K562 (cell line): ENCODE measurements at regions not wholly inside any gene's neighbourhood (a gene's known extent, or its start where the extent isn't known, plus 50 kb on each side); places are given as distances from the start of the nearest gene placed in this dataset.

Source experiments
- ATAC-seq: fragments of 200-7000 bp; cut with Tn5 transposase; 3 replicates; pipeline ENCODE4 v1.9.1; 2020; ENCODE audit warnings: moderate library complexity
- BruUV-seq: library from RNA; stranded (reverse); fragments of 400-500 nt; replicated peaks from 2 replicates; lab custom pipeline; 2021; lab: Mats Ljungman, UMichigan
- CTCF ChIA-PET: fragments of 300-600 bp; formaldehyde crosslinking; extraction: SDS; loops from one replicate; lab custom pipeline; 2021; ENCODE audit warnings: low intra/inter-chr PET ratio; lab: Yijun Ruan, JAX
- POLR2A ChIA-PET: fragments of 300-600, 350-650 bp; sonication (Branson Sonifier 250); formaldehyde crosslinking; extraction: SDS; loops from one replicate; lab custom pipeline; 2021; ENCODE audit warnings: antibody characterized with exemption, inconsistent platforms; lab: Yijun Ruan, JAX
- DNase-seq, 4 experiments: peaks; one replicate each; pipeline versions ENCODE4 v3.0.0 to v3.0.0-alpha.2; 2011 to 2018; ENCODE audit warnings: low spot score in 3 of 4, mixed read lengths in 3 of 4; ENCODE audit errors: extremely low read depth in 1 of 4
- FAIRE-seq: peaks from 2 replicates; lab custom pipeline; 2011; peaks lifted over from hg19 to GRCh38; lab: Jason Lieb, UNC
- H2AFZ ChIP-seq: 2 replicates; pipeline ENCODE4 v1.6.0; 2011; ENCODE audit warnings: low read depth, low read length, control low read depth, inconsistent platforms
- H3K27ac ChIP-seq: fragments of 200-600 bp; 3 replicates; pipeline ENCODE4 v1.8.0; 2011; ENCODE audit warnings: low read depth, mild to moderate bottlenecking, control low read depth, inconsistent platforms, low read length, moderate library complexity, mixed read lengths; ENCODE audit errors: extremely low read depth
- H3K27me3 ChIP-seq, 2 experiments: fragments of 300-600 bp in 1 of 2; 2 replicates in 1 of 2; 3 replicates in 1 of 2; pipeline versions ENCODE4 v1.6.0 to v1.8.0; 2011; ENCODE audit warnings: inconsistent platforms in 2 of 2, low read length in 2 of 2, mild to moderate bottlenecking in 1 of 2, mixed read lengths in 1 of 2, moderate library complexity in 1 of 2; ENCODE audit not compliant: control insufficient read depth in 2 of 2, insufficient read depth in 2 of 2
- H3K36me3 ChIP-seq: fragments of 300-600 bp; 3 replicates; pipeline ENCODE4 v1.8.0; 2011; ENCODE audit warnings: mild to moderate bottlenecking, low read length, inconsistent platforms; ENCODE audit not compliant: control insufficient read depth, insufficient read depth
- H3K4me1 ChIP-seq, 2 experiments: fragments of 200-600 bp in 1 of 2; replicated peaks in 1 of 2; 2 replicates in 1 of 2; 3 replicates in 1 of 2; pipeline versions ENCODE4 v1.5.1 to v1.8.0; 2011; ENCODE audit warnings: inconsistent platforms in 2 of 2, low read length in 2 of 2, mild to moderate bottlenecking in 1 of 2, mixed read lengths in 1 of 2, moderate library complexity in 1 of 2; ENCODE audit not compliant: control insufficient read depth in 2 of 2, insufficient read depth in 2 of 2
- H3K4me2 ChIP-seq: 2 replicates; pipeline ENCODE4 v1.6.1; 2011; ENCODE audit warnings: low read length, control low read depth, inconsistent platforms, mixed read lengths; ENCODE audit not compliant: insufficient read depth
- H3K4me3 ChIP-seq: fragments of 200-600 bp; sonication (generic), shearing (Covaris generic); 2 replicates; pipeline ENCODE4 v1.5.1; 2016; ENCODE audit warnings: control low read depth, inconsistent platforms
- H3K79me2 ChIP-seq: fragments of 200-600 bp; 3 replicates; pipeline ENCODE4 v1.8.0; 2011; ENCODE audit warnings: low read length, inconsistent platforms; ENCODE audit not compliant: control insufficient read depth, insufficient read depth
- H3K9ac ChIP-seq, 2 experiments: 2 replicates each; pipeline versions ENCODE4 v1.6.0 to v1.6.1; 2011; ENCODE audit warnings: low read depth in 2 of 2, low read length in 2 of 2, control low read depth in 1 of 2, inconsistent platforms in 1 of 2, mild to moderate bottlenecking in 1 of 2, mixed read lengths in 1 of 2; ENCODE audit not compliant: insufficient read depth in 1 of 2
- H3K9me1 ChIP-seq: one replicate; pipeline ENCODE4 v1.6.0; 2011; ENCODE audit warnings: inconsistent platforms, mild to moderate bottlenecking, low read length, moderate library complexity; ENCODE audit not compliant: control insufficient read depth, insufficient read depth
- H3K9me3 ChIP-seq: replicated peaks from 2 replicates; pipeline ENCODE4 v1.5.1; 2011; ENCODE audit warnings: low read depth, low read length, inconsistent platforms; ENCODE audit not compliant: control insufficient read depth, insufficient read depth
- H4K20me1 ChIP-seq: replicated peaks from 2 replicates; pipeline ENCODE4 v1.6.1; 2011; ENCODE audit warnings: low read length, inconsistent platforms, mixed read lengths; ENCODE audit not compliant: control insufficient read depth, insufficient read depth
- CEBPZ ChIP-seq: fragments of 150-350 bp; IDR thresholded peaks from 2 replicates; pipeline ENCODE4 v1.6.1; 2014; ENCODE audit warnings: low read depth, mild to moderate bottlenecking, low read length, borderline replicate concordance
- COPS2 ChIP-seq: fragments of 450-650 bp; conservative IDR thresholded peaks from 2 replicates; pipeline ENCODE4 v1.6.1; 2016; ENCODE audit warnings: mild to moderate bottlenecking, moderate library complexity
- GABPB1 ChIP-seq: sonication (generic); formaldehyde crosslinking; IDR thresholded peaks from 2 replicates; pipeline ENCODE4 v1.8.0; 2022; ENCODE audit warnings: mild to moderate bottlenecking, missing genetic modification reagents
- NCOA6 ChIP-seq: fragments of 450-650 bp; IDR thresholded peaks from 2 replicates; pipeline ENCODE4 v1.6.1; 2017; ENCODE audit warnings: mild to moderate bottlenecking
- NFXL1 ChIP-seq: fragments of 450-650 bp; formaldehyde crosslinking; IDR thresholded peaks from 2 replicates; pipeline ENCODE4 v1.4.0; 2021; ENCODE audit warnings: mild to moderate bottlenecking
- PKNOX1 ChIP-seq: fragments of 450-650 bp; IDR thresholded peaks from 2 replicates; pipeline ENCODE4 v1.6.1; 2016
- SMARCA4 ChIP-seq: fragments of 450-650 bp; IDR thresholded peaks from 2 replicates; pipeline ENCODE4 v1.6.1; 2016
- ZKSCAN1 ChIP-seq: fragments of 150-350 bp; IDR thresholded peaks from 2 replicates; pipeline ENCODE4 v1.6.1; 2016; ENCODE audit warnings: low read depth, low read length
- WGBS: fragments of 100-300 bp; shearing (Covaris generic); methylation state at CpG from one replicate; pipeline ENCODE4 v1.1.6; 2016; ENCODE audit warnings: low coverage, mixed read lengths; ENCODE audit not compliant: insufficient coverage; ENCODE audit errors: missing lambda C conversion rate; 5-methylcytosine and 5-hydroxymethylcytosine counted together
- in situ Hi-C: fragments of 300-500 bp; cut with MboI; formaldehyde crosslinking; loops from 4 replicates; pipeline ENCODE4 v1.15.0; 2018; ENCODE audit warnings: inconsistent platforms, mixed read lengths
- intact Hi-C: fragments of 100-400 bp; cut with micrococcal nuclease; formaldehyde crosslinking; loops from 2 replicates; pipeline ENCODE4 v1.14.2; 2022
- TF ChIP-seq, protein P1 (sequence below): sonication (generic); formaldehyde crosslinking; IDR thresholded peaks from 2 replicates; pipeline ENCODE4 v1.8.1; 2023; ENCODE audit warnings: mild to moderate bottlenecking, missing genetic modification reagents

GRCh38 chr4:114349543-114350175 lies 248.9 kb upstream of the UGT8 start:
- Histone ChIP-seq H3K27ac (no peak overlapping the region), H3K9me1 (no peaks in the 10 kb centered on the region), H3K36me3 (no peaks in the 10 kb centered on the region), H3K4me2 (no peak overlapping the region), H2AFZ (no peak overlapping the region), H3K9me3 (no peaks in the 10 kb centered on the region), H3K27me3 (no peaks in the 10 kb centered on the region)
- DNase-seq (no peak), FAIRE-seq (no peak)
- ChIA-PET CTCF (no interaction called here), POLR2A (interaction anchor here (0.5 kb wide), 1 partner anchor 867 kb away, joined by 3 read pairs; no protein-coding TSS in a partner anchor)
- in situ Hi-C loops, result no loop called here
- 0% methylated on average over 2 of the region's 2 CpGs for WGBS
- TF ChIP-seq ZKSCAN1 (no peak), CEBPZ (no peak), NFXL1 (CRISPR knock-in tag) (no peak), COPS2 (no peak), NCOA6 (no peak), SMARCA4 (no peak), PKNOX1 (no peak), GABPB1 (CRISPR knock-in tag) (no peak)
- TF ChIP-seq, protein P1, sequence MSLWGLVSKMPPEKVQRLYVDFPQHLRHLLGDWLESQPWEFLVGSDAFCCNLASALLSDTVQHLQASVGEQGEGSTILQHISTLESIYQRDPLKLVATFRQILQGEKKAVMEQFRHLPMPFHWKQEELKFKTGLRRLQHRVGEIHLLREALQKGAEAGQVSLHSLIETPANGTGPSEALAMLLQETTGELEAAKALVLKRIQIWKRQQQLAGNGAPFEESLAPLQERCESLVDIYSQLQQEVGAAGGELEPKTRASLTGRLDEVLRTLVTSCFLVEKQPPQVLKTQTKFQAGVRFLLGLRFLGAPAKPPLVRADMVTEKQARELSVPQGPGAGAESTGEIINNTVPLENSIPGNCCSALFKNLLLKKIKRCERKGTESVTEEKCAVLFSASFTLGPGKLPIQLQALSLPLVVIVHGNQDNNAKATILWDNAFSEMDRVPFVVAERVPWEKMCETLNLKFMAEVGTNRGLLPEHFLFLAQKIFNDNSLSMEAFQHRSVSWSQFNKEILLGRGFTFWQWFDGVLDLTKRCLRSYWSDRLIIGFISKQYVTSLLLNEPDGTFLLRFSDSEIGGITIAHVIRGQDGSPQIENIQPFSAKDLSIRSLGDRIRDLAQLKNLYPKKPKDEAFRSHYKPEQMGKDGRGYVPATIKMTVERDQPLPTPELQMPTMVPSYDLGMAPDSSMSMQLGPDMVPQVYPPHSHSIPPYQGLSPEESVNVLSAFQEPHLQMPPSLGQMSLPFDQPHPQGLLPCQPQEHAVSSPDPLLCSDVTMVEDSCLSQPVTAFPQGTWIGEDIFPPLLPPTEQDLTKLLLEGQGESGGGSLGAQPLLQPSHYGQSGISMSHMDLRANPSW (CRISPR knock-in tag), result no peak
- TF ChIP-seq, all 486 proteins: peak for 0
- BruUV-seq, result no TSS peak
- intact Hi-C loops, result no loop called here
- Histone ChIP-seq H3K79me2 (no peaks in the 10 kb centered on the region), H3K4me3 (no peak overlapping the region), H3K9ac (no peak overlapping the region), H3K4me1 (no peaks in the 10 kb centered on the region), H4K20me1 (no peaks in the 10 kb centered on the region)
- ATAC-seq, result no peak
